Endothelial cell (in vitro differentiated cells): ENCODE measurements at regions not wholly inside any gene's neighbourhood (a gene's known extent, or its start where the extent isn't known, plus 50 kb on each side); places are given as distances from the start of the nearest gene placed in this dataset.

ENCODE experiments used
- DNase-seq: peaks from one replicate; pipeline ENCODE4 v3.0.0; 2021; ENCODE audit warnings: low spot score
- H3K27ac Mint-ChIP-seq: one replicate; pipeline ENCODE4 v1.8.0; 2021; ENCODE audit warnings: mixed read lengths, inconsistent platforms; ENCODE audit not compliant: unreplicated experiment
- H3K27me3 Mint-ChIP-seq: one replicate; pipeline ENCODE4 v1.8.0; 2021; ENCODE audit warnings: mild to moderate bottlenecking, moderate library complexity, mixed read lengths, inconsistent platforms; ENCODE audit not compliant: unreplicated experiment
- H3K36me3 Mint-ChIP-seq: one replicate; pipeline ENCODE4 v1.8.0; 2021; ENCODE audit warnings: mild to moderate bottlenecking, low read depth, mixed read lengths, inconsistent platforms; ENCODE audit not compliant: unreplicated experiment
- H3K4me1 Mint-ChIP-seq: one replicate; pipeline ENCODE4 v1.8.0; 2021; ENCODE audit warnings: mild to moderate bottlenecking, mixed read lengths, inconsistent platforms; ENCODE audit not compliant: unreplicated experiment
- H3K4me3 Mint-ChIP-seq: one replicate; pipeline ENCODE4 v1.8.0; 2021; ENCODE audit warnings: mild to moderate bottlenecking, mixed read lengths, inconsistent platforms; ENCODE audit not compliant: unreplicated experiment
- H3K9me3 Mint-ChIP-seq: one replicate; pipeline ENCODE4 v1.8.0; 2021; ENCODE audit warnings: mixed read lengths, inconsistent platforms; ENCODE audit not compliant: unreplicated experiment
- TF ChIP-seq, protein P1 (sequence below): fragments of 200-600 bp; sonication (generic); IDR thresholded peaks from one replicate; pipeline ENCODE4 v1.5.0; 2021; ENCODE audit warnings: antibody characterized with exemption; ENCODE audit not compliant: unreplicated experiment

DNA sequence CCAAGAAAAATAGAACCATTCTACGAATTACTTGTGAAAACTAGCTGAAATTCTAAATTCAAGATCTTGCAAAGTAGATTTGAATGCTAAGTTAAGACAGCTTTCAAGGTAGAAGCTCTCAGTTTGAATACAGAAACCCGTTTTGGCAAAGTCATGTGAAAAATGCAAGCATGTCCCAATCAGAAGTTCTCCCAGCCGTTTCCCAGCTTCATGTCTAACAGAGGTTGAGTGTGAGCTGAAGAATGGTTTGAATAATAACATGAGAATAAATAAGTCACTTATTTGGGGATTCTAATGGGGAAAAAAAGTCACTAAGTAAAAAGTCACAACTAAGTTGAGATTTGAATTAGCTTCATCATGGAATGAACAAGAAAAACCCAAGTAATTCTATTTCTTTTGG lies 152.5 kb upstream of the MAP3K1 start:
- H3K36me3 Mint-ChIP-seq, result no peaks in the 10 kb centered on the region
- TF ChIP-seq, protein P1, sequence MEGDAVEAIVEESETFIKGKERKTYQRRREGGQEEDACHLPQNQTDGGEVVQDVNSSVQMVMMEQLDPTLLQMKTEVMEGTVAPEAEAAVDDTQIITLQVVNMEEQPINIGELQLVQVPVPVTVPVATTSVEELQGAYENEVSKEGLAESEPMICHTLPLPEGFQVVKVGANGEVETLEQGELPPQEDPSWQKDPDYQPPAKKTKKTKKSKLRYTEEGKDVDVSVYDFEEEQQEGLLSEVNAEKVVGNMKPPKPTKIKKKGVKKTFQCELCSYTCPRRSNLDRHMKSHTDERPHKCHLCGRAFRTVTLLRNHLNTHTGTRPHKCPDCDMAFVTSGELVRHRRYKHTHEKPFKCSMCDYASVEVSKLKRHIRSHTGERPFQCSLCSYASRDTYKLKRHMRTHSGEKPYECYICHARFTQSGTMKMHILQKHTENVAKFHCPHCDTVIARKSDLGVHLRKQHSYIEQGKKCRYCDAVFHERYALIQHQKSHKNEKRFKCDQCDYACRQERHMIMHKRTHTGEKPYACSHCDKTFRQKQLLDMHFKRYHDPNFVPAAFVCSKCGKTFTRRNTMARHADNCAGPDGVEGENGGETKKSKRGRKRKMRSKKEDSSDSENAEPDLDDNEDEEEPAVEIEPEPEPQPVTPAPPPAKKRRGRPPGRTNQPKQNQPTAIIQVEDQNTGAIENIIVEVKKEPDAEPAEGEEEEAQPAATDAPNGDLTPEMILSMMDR, result no peak
- H3K27ac Mint-ChIP-seq, result no peak overlapping the region
- no peak for DNase-seq
- peaks cover 4% of the 10 kb centered on the region for H3K9me3 Mint-ChIP-seq
- H3K27me3 Mint-ChIP-seq, result peaks cover 2% of the 10 kb centered on the region
- H3K4me1 Mint-ChIP-seq, result peaks cover 4% of the 10 kb centered on the region
- H3K4me3 Mint-ChIP-seq, result no peak overlapping the region

DNA sequence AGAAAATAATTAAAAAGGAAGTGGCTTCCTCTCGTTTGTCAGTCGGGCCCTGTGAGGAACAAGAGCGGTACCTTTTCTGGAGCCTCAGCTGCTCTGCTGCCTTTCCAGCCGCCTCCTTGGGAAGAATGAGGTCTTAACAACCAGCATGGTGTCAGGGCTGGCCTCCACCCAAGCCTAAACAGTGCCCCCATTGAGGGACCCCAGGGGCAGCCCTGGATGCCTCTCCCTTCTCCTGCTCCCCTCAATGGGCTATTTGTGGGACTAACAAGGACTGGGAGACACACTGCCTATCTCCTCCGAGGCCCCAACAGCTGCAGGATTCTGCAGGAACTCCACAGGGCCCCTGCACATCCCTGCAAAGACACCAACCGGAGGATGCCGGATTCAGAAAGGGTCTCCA lies 155.4 kb upstream of the MAP3K1 start:
- Mint-ChIP-seq H3K27me3 (peaks cover 2% of the 10 kb centered on the region), H3K27ac (no peak overlapping the region), H3K36me3 (no peaks in the 10 kb centered on the region), H3K4me1 (no peaks in the 10 kb centered on the region), H3K4me3 (no peak overlapping the region), H3K9me3 (no peaks in the 10 kb centered on the region)
- no peak for DNase-seq
- TF ChIP-seq, protein P1, result no peak

DNA sequence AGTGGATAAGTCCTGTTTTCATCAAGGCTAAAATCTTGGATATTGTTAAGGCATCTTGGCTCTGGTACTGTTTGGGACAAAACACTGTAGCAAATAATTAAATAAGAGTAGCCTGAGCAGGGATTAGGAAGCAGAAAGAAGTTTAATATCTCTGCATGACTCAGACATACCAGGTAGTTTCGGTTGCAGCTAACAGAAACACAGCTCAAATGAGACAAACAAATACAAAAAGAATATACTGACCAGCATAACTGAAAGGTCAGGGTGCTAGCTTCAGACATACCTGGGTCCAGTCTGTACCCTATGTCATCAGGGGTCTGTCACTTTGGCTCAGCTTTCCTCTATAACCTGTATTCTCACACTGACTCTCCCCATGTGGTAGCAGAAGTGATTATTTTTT lies 156.4 kb upstream of the MAP3K1 start:
- TF ChIP-seq, protein P1, result no peak

DNA sequence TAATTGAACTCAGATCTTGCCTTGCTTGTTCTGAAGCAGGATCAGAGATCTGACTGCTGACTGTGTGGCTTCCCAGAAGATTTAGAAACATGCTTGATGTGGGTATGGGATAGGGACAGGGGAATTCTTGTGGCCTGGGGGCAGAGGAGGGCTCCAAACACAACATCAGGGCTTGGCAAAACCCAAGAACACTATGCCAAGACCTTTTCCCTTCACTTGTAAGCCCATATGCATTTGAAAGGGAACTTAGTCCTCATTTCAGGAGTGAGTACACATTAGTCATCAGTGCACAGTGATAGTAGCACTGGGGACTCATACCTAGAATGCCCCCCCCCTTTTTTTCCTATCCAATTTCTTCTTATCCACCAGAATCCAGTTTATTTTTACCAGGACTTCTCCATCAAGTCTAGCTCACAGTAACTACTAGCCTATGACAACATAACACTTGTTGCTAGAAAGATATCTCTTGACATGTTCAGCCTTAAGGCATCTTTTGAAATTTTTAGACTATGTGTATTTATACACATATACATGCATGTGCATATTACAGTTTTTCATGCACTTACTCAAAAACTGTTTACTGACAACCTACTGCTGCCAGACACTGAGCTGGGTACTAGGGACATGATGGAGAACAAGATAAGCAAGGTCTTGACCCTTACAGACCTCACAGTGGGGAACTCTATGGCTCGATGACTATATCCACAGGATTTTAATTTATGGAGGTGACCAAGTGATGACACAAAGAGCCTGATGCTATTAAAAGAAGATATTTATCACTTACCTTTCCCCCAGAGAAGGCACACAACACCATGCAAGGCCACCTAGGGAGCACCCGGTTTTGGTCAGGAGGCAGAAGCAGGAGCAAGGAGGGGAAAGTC lies 158.3 kb upstream of the MAP3K1 start:
- no peaks in the 10 kb centered on the region for H3K4me1 Mint-ChIP-seq
- H3K9me3 Mint-ChIP-seq, result no peaks in the 10 kb centered on the region
- no peaks in the 10 kb centered on the region for H3K36me3 Mint-ChIP-seq
- no peak for DNase-seq
- TF ChIP-seq, protein P1, result no peak
- H3K4me3 Mint-ChIP-seq, result no peak overlapping the region
- no peak overlapping the region for H3K27ac Mint-ChIP-seq
- H3K27me3 Mint-ChIP-seq, result peaks cover 2% of the 10 kb centered on the region

More for the DNA sequence above, 156.4 kb upstream of the MAP3K1 start:
- H3K9me3 Mint-ChIP-seq, result no peaks in the 10 kb centered on the region
- no peaks in the 10 kb centered on the region for H3K36me3 Mint-ChIP-seq
- H3K27ac Mint-ChIP-seq, result no peak overlapping the region
- peaks cover 2% of the 10 kb centered on the region for H3K27me3 Mint-ChIP-seq
- H3K4me1 Mint-ChIP-seq, result no peaks in the 10 kb centered on the region
- no peak for DNase-seq
- no peak overlapping the region for H3K4me3 Mint-ChIP-seq

DNA sequence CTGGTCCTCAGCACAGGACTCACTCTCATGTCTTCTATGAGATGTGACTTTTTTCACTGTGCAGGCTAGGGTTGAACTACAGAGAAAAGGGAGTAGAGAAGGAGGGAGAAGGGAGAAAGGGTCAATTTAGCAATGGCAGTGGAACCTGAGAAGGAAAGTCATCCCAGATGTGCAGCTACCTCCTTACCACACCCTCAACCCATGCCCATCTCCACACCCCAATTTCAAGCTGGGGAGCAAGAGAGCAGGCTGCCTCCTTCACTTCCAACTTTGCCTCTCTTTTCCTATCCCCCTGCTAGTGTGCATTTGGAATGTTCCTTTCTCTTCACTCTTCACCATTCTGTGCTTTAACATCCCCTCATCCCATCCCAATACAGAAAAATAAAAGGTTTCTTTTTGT lies 163.5 kb upstream of the MAP3K1 start:
- TF ChIP-seq, protein P1, result no peak
- H3K9me3 Mint-ChIP-seq, result no peaks in the 10 kb centered on the region
- DNase-seq, result no peak
- H3K27ac Mint-ChIP-seq, result no peak overlapping the region
- no peaks in the 10 kb centered on the region for H3K27me3 Mint-ChIP-seq
- H3K4me3 Mint-ChIP-seq, result no peak overlapping the region
- H3K4me1 Mint-ChIP-seq, result peaks cover 4% of the 10 kb centered on the region
- no peaks in the 10 kb centered on the region for H3K36me3 Mint-ChIP-seq
